ENCODE measurements at regions not wholly inside any gene's neighbourhood (a gene's known extent, or its start where the extent isn't known, plus 50 kb on each side); places are given as distances from the start of the nearest gene placed in this dataset.
"Not testable (repeated sequence)": the region's sequence is repeated elsewhere in the genome, so short reads cannot be mapped to it uniquely, and the experiment has no call there.

GRCh38 chr4:86500527-86500926, 93.6 kb upstream of the PTPN13 start:
- no peaks in the 10 kb centered on the region for H3K9me3 ChIP-seq (ENCODE audit: control insufficient read depth, low read length)
- H3K9ac ChIP-seq (ENCODE audit: low read length): no peak overlapping the region
- H3K27me3 ChIP-seq (replicated peaks; ENCODE audit: control insufficient read depth, insufficient read depth, low read length): no peaks in the 10 kb centered on the region
- peaks cover 19% of the 10 kb centered on the region for H3K4me1 ChIP-seq (ENCODE audit: control insufficient read depth, insufficient read depth, low read length)
- DNase-seq (ENCODE audit: low read depth): no peak
- no peak overlapping the region for H3K4me3 ChIP-seq (ENCODE audit: low read length)
- no peaks in the 10 kb centered on the region for H3K36me3 ChIP-seq (ENCODE audit: control insufficient read depth, insufficient read depth, low read length, severe bottlenecking)

- H3K36me3 ChIP-seq (ENCODE audit: control insufficient read depth, insufficient read depth, low read length, severe bottlenecking): no peaks in the 10 kb centered on the region
- no peak overlapping the region for H3K9ac ChIP-seq (ENCODE audit: low read length)
- H3K4me3 ChIP-seq (ENCODE audit: low read length): no peak overlapping the region
Measured at GRCh38 chr4:86502081-86502480, 92.0 kb upstream of the PTPN13 start.

GRCh38 chr4:86506591-86506990, 87.5 kb upstream of the PTPN13 start:
- no peak overlapping the region for H3K9ac ChIP-seq (ENCODE audit: low read length)
- no peaks in the 10 kb centered on the region for H3K9me3 ChIP-seq (ENCODE audit: control insufficient read depth, low read length)
- no peak for DNase-seq (ENCODE audit: low read depth)
- H3K36me3 ChIP-seq (ENCODE audit: control insufficient read depth, insufficient read depth, low read length, severe bottlenecking): no peaks in the 10 kb centered on the region
- no peaks in the 10 kb centered on the region for H3K27me3 ChIP-seq (replicated peaks; ENCODE audit: control insufficient read depth, insufficient read depth, low read length)
- H3K4me3 ChIP-seq (ENCODE audit: low read length): no peak overlapping the region
- H3K4me1 ChIP-seq (ENCODE audit: control insufficient read depth, insufficient read depth, low read length): peaks cover 10% of the 10 kb centered on the region

More at GRCh38 chr4:86502081-86502480, 92.0 kb upstream of the PTPN13 start:
- Histone ChIP-seq H3K27me3 (replicated peaks; ENCODE audit: control insufficient read depth, insufficient read depth, low read length) (no peaks in the 10 kb centered on the region), H3K4me1 (ENCODE audit: control insufficient read depth, insufficient read depth, low read length) (peaks cover 10% of the 10 kb centered on the region), H3K9me3 (ENCODE audit: control insufficient read depth, low read length) (no peaks in the 10 kb centered on the region)
- no peak for DNase-seq (ENCODE audit: low read depth)

GRCh38 chr4:86508436-86508835, 85.7 kb upstream of the PTPN13 start:
- Histone ChIP-seq H3K9ac (ENCODE audit: low read length) (peak overlapping the region; percentile 3), H3K4me3 (ENCODE audit: low read length) (peak overlapping the region; percentile 66), H3K9me3 (ENCODE audit: control insufficient read depth, low read length) (no peaks in the 10 kb centered on the region), H3K27me3 (replicated peaks; ENCODE audit: control insufficient read depth, insufficient read depth, low read length) (no peaks in the 10 kb centered on the region), H3K36me3 (ENCODE audit: control insufficient read depth, insufficient read depth, low read length, severe bottlenecking) (no peaks in the 10 kb centered on the region), H3K4me1 (ENCODE audit: control insufficient read depth, insufficient read depth, low read length) (peaks cover 10% of the 10 kb centered on the region)
- peak; percentile 62 for DNase-seq (ENCODE audit: low read depth)

GRCh38 chr4:86511590-86511989, 82.5 kb upstream of the PTPN13 start:
- H3K4me3 ChIP-seq (ENCODE audit: low read length): no peak overlapping the region
- no peak for DNase-seq (ENCODE audit: low read depth)
- peaks cover 10% of the 10 kb centered on the region for H3K4me1 ChIP-seq (ENCODE audit: control insufficient read depth, insufficient read depth, low read length)
- H3K9me3 ChIP-seq (ENCODE audit: control insufficient read depth, low read length): no peaks in the 10 kb centered on the region
- no peak overlapping the region for H3K9ac ChIP-seq (ENCODE audit: low read length)
- H3K27me3 ChIP-seq (replicated peaks; ENCODE audit: control insufficient read depth, insufficient read depth, low read length): no peaks in the 10 kb centered on the region
- H3K36me3 ChIP-seq (ENCODE audit: control insufficient read depth, insufficient read depth, low read length, severe bottlenecking): no peaks in the 10 kb centered on the region

- H3K4me1 ChIP-seq (ENCODE audit: control insufficient read depth, insufficient read depth, low read length): peaks cover 10% of the 10 kb centered on the region
- H3K9me3 ChIP-seq (ENCODE audit: control insufficient read depth, low read length): no peaks in the 10 kb centered on the region
- H3K27me3 ChIP-seq (replicated peaks; ENCODE audit: control insufficient read depth, insufficient read depth, low read length): no peaks in the 10 kb centered on the region
- DNase-seq (ENCODE audit: low read depth): no peak
- no peaks in the 10 kb centered on the region for H3K36me3 ChIP-seq (ENCODE audit: control insufficient read depth, insufficient read depth, low read length, severe bottlenecking)
- no peak overlapping the region for H3K9ac ChIP-seq (ENCODE audit: low read length)
- no peak overlapping the region for H3K4me3 ChIP-seq (ENCODE audit: low read length)
Measured at GRCh38 chr4:86512631-86513030, 81.5 kb upstream of the PTPN13 start.

- not testable (repeated sequence) for DNase-seq (ENCODE audit: low read depth); H3K27me3 ChIP-seq (replicated peaks; ENCODE audit: control insufficient read depth, insufficient read depth, low read length); H3K36me3 ChIP-seq (ENCODE audit: control insufficient read depth, insufficient read depth, low read length, severe bottlenecking); H3K9ac ChIP-seq (ENCODE audit: low read length); H3K4me1 ChIP-seq (ENCODE audit: control insufficient read depth, insufficient read depth, low read length); H3K4me3 ChIP-seq (ENCODE audit: low read length)
- H3K9me3 ChIP-seq (ENCODE audit: control insufficient read depth, low read length): peaks cover 12% of the 10 kb centered on the region
Measured at GRCh38 chr4:86515963-86516362, 78.2 kb upstream of the PTPN13 start.

GRCh38 chr4:86521373-86521969, 72.6 kb upstream of the PTPN13 start:
- Histone ChIP-seq H3K27me3 (replicated peaks; ENCODE audit: control insufficient read depth, insufficient read depth, low read length) (no peaks in the 10 kb centered on the region), H3K4me3 (ENCODE audit: low read length) (no peak overlapping the region), H3K4me1 (ENCODE audit: control insufficient read depth, insufficient read depth, low read length) (peaks cover 4% of the 10 kb centered on the region), H3K9me3 (ENCODE audit: control insufficient read depth, low read length) (peaks cover 18% of the 10 kb centered on the region), H3K36me3 (ENCODE audit: control insufficient read depth, insufficient read depth, low read length, severe bottlenecking) (no peaks in the 10 kb centered on the region), H3K9ac (ENCODE audit: low read length) (no peak overlapping the region)
- no peak for DNase-seq (ENCODE audit: low read depth)

- H3K36me3 ChIP-seq (ENCODE audit: control insufficient read depth, insufficient read depth, low read length, severe bottlenecking): no peaks in the 10 kb centered on the region
- DNase-seq (ENCODE audit: low read depth): peak; percentile 24
Measured at GRCh38 chr4:86522349-86522748, 71.8 kb upstream of the PTPN13 start.

GRCh38 chr4:86523333-86523732, 70.8 kb upstream of the PTPN13 start:
- Histone ChIP-seq H3K27me3 (replicated peaks; ENCODE audit: control insufficient read depth, insufficient read depth, low read length) (no peaks in the 10 kb centered on the region), H3K4me3 (ENCODE audit: low read length) (no peak overlapping the region), H3K9me3 (ENCODE audit: control insufficient read depth, low read length) (peaks cover 18% of the 10 kb centered on the region), H3K4me1 (ENCODE audit: control insufficient read depth, insufficient read depth, low read length) (peaks cover 4% of the 10 kb centered on the region), H3K9ac (ENCODE audit: low read length) (no peak overlapping the region), H3K36me3 (ENCODE audit: control insufficient read depth, insufficient read depth, low read length, severe bottlenecking) (no peaks in the 10 kb centered on the region)
- DNase-seq (ENCODE audit: low read depth): no peak

More at GRCh38 chr4:86522349-86522748, 71.8 kb upstream of the PTPN13 start:
- Histone ChIP-seq H3K4me3 (ENCODE audit: low read length) (no peak overlapping the region), H3K4me1 (ENCODE audit: control insufficient read depth, insufficient read depth, low read length) (peaks cover 4% of the 10 kb centered on the region), H3K9me3 (ENCODE audit: control insufficient read depth, low read length) (peaks cover 18% of the 10 kb centered on the region), H3K9ac (ENCODE audit: low read length) (no peak overlapping the region), H3K27me3 (replicated peaks; ENCODE audit: control insufficient read depth, insufficient read depth, low read length) (no peaks in the 10 kb centered on the region)

- H3K9ac ChIP-seq (ENCODE audit: low read length); H3K36me3 ChIP-seq (ENCODE audit: control insufficient read depth, insufficient read depth, low read length, severe bottlenecking); H3K4me1 ChIP-seq (ENCODE audit: control insufficient read depth, insufficient read depth, low read length); H3K9me3 ChIP-seq (ENCODE audit: control insufficient read depth, low read length); H3K27me3 ChIP-seq (replicated peaks; ENCODE audit: control insufficient read depth, insufficient read depth, low read length); DNase-seq (ENCODE audit: low read depth); H3K4me3 ChIP-seq (ENCODE audit: low read length): not testable (repeated sequence)
Measured at GRCh38 chr4:86527713-86528112, 66.4 kb upstream of the PTPN13 start.

- no peaks in the 10 kb centered on the region for H3K27me3 ChIP-seq (replicated peaks; ENCODE audit: control insufficient read depth, insufficient read depth, low read length)
- no peaks in the 10 kb centered on the region for H3K36me3 ChIP-seq (ENCODE audit: control insufficient read depth, insufficient read depth, low read length, severe bottlenecking)
- no peak for DNase-seq (ENCODE audit: low read depth)
- no peaks in the 10 kb centered on the region for H3K4me1 ChIP-seq (ENCODE audit: control insufficient read depth, insufficient read depth, low read length)
- H3K4me3 ChIP-seq (ENCODE audit: low read length): no peak overlapping the region
- no peak overlapping the region for H3K9ac ChIP-seq (ENCODE audit: low read length)
- no peaks in the 10 kb centered on the region for H3K9me3 ChIP-seq (ENCODE audit: control insufficient read depth, low read length)
Measured at GRCh38 chr4:86529436-86529835, 64.7 kb upstream of the PTPN13 start.
